ENCODE measurements at regions not wholly inside any gene's neighbourhood (a gene's known extent, or its start where the extent isn't known, plus 50 kb on each side); places are given as distances from the start of the nearest gene placed in this dataset.

- H3K4me3 ChIP-seq (ENCODE audit: low read length): no peak overlapping the region
- H3K9ac ChIP-seq (ENCODE audit: low read length): no peak overlapping the region
- H3K9me3 ChIP-seq (ENCODE audit: low read length): no peaks in the 10 kb centered on the region
- DNase-seq (no peak), ATAC-seq (no peak)
- H3K4me1 ChIP-seq (ENCODE audit: insufficient read depth, low read length): no peaks in the 10 kb centered on the region
- ChIA-PET POLR2A (ENCODE audit: unreplicated experiment) (no interaction called here), CTCF (no interaction called here)
- H3K79me2 ChIP-seq (ENCODE audit: low read length): no peaks in the 10 kb centered on the region
- no peak overlapping the region for H2AFZ ChIP-seq (ENCODE audit: low read length)
- no peaks in the 10 kb centered on the region for H3K36me3 ChIP-seq (ENCODE audit: low read depth, low read length)
- H4K20me1 ChIP-seq (ENCODE audit: low read length): peaks cover 8% of the 10 kb centered on the region; the same call in 1 of the 2 replicates
- intact Hi-C loops (cut with micrococcal nuclease): no loop called here
- H3F3A ChIP-seq (ENCODE audit: low read length, unreplicated experiment): no peaks in the 10 kb centered on the region
- no peak overlapping the region for H3K27ac ChIP-seq (ENCODE audit: low read length)
- no TSS peak for BruUV-seq (replicated peaks)
- H3K4me2 ChIP-seq (ENCODE audit: low read length): no peak overlapping the region
- no peaks in the 10 kb centered on the region for H3K9me2 ChIP-seq (replicated peaks; ENCODE audit: low read length)
- TF ChIP-seq CTCF (conservative IDR thresholded peaks at IDR 0.05; ENCODE audit: low read depth, low read length) (no peak), EZH2 (IDR thresholded peaks at IDR 0.05; ENCODE audit: low read length, unreplicated experiment) (no peak), EZH2phosphoT487 (IDR thresholded peaks at IDR 0.05; ENCODE audit: borderline replicate concordance, low read length) (no peak)
- peaks cover 97% of the 10 kb centered on the region for H3K27me3 ChIP-seq (ENCODE audit: low read length)
These were observed 300.2 kb downstream of the IRF8 start for GRCh38 chr16:86199182-86199581.

GRCh38 chr16:86199871-86200695, 301.1 kb downstream of the IRF8 start:
- ChIA-PET POLR2A (ENCODE audit: unreplicated experiment) (no interaction called here), CTCF (no interaction called here)
- Histone ChIP-seq H3K9ac (ENCODE audit: low read length) (no peak overlapping the region), H2AFZ (ENCODE audit: low read length) (no peak overlapping the region), H3K4me3 (ENCODE audit: low read length) (no peak overlapping the region), H3K79me2 (ENCODE audit: low read length) (no peaks in the 10 kb centered on the region), H3K4me1 (ENCODE audit: insufficient read depth, low read length) (no peaks in the 10 kb centered on the region), H3K27me3 (ENCODE audit: low read length) (peaks cover 91% of the 10 kb centered on the region), H3K9me3 (ENCODE audit: low read length) (no peaks in the 10 kb centered on the region), H4K20me1 (ENCODE audit: low read length) (peaks cover 8% of the 10 kb centered on the region; the same call in 1 of the 2 replicates), H3K27ac (ENCODE audit: low read length) (no peak overlapping the region), H3K4me2 (ENCODE audit: low read length) (no peak overlapping the region), H3K9me2 (replicated peaks; ENCODE audit: low read length) (no peaks in the 10 kb centered on the region), H3F3A (ENCODE audit: low read length, unreplicated experiment) (no peaks in the 10 kb centered on the region), H3K36me3 (ENCODE audit: low read depth, low read length) (no peaks in the 10 kb centered on the region)
- BruUV-seq (replicated peaks): no TSS peak
- intact Hi-C loops (cut with micrococcal nuclease): no loop called here
- DNase-seq (no peak), ATAC-seq (no peak)
- TF ChIP-seq CTCF (conservative IDR thresholded peaks at IDR 0.05; ENCODE audit: low read depth, low read length) (no peak), EZH2 (IDR thresholded peaks at IDR 0.05; ENCODE audit: low read length, unreplicated experiment) (no peak), EZH2phosphoT487 (IDR thresholded peaks at IDR 0.05; ENCODE audit: borderline replicate concordance, low read length) (no peak)

- Histone ChIP-seq H3K79me2 (ENCODE audit: low read length) (no peaks in the 10 kb centered on the region), H3K4me1 (ENCODE audit: insufficient read depth, low read length) (no peaks in the 10 kb centered on the region), H3K9me2 (replicated peaks; ENCODE audit: low read length) (no peaks in the 10 kb centered on the region), H3K36me3 (ENCODE audit: low read depth, low read length) (no peaks in the 10 kb centered on the region), H3K4me2 (ENCODE audit: low read length) (no peak overlapping the region), H3K9me3 (ENCODE audit: low read length) (no peaks in the 10 kb centered on the region), H2AFZ (ENCODE audit: low read length) (no peak overlapping the region), H4K20me1 (ENCODE audit: low read length) (peaks cover 8% of the 10 kb centered on the region; the same call in 1 of the 2 replicates), H3K4me3 (ENCODE audit: low read length) (no peak overlapping the region), H3K27me3 (ENCODE audit: low read length) (peaks cover 84% of the 10 kb centered on the region), H3K9ac (ENCODE audit: low read length) (no peak overlapping the region), H3K27ac (ENCODE audit: low read length) (no peak overlapping the region), H3F3A (ENCODE audit: low read length, unreplicated experiment) (no peaks in the 10 kb centered on the region)
- ChIA-PET CTCF (no interaction called here), POLR2A (ENCODE audit: unreplicated experiment) (no interaction called here)
- BruUV-seq (replicated peaks): no TSS peak
- intact Hi-C loops (cut with micrococcal nuclease): no loop called here
- ATAC-seq (no peak), DNase-seq (no peak)
- no peak for TF ChIP-seq EZH2phosphoT487 (IDR thresholded peaks at IDR 0.05; ENCODE audit: borderline replicate concordance, low read length)
These were observed 301.8 kb downstream of the IRF8 start for GRCh38 chr16:86200722-86201121.

Data from PC-3 (cell line).